ENCODE measurements at regions not wholly inside any gene's neighbourhood (a gene's known extent, or its start where the extent isn't known, plus 50 kb on each side); places are given as distances from the start of the nearest gene placed in this dataset.

DNA sequence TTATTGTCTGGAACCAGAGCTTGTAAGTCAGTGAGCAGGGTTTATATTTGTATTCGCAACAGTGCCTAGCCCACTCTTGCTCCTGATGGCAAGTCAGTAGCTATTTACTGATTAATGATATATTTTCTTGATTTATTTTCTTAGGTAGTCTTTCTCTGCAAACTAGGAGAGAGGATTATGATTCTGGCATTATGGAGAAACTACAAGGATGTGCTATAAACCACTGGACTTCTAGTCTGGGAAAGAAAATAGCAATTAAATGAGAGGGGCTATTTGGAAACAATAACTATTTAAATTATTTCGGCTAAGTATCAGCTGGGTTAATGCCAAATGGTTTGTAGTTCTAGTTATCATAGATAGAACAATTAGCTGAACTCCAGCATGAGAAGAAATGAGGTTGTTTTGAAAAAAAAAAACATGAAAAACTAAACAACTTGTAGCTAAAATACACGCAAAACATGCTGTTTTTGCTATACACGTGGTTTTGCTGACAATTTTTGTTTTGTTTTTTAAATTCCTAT, 304.9 kb upstream of the TCF21 start:
- no peaks in the 10 kb centered on the region for H3K9me3 ChIP-seq (ENCODE audit: low read depth, low read length, poor library complexity, severe bottlenecking)
- POLR2A ChIA-PET (ENCODE audit: low non-redundant PET): no interaction called here
- TF ChIP-seq, protein P1, sequence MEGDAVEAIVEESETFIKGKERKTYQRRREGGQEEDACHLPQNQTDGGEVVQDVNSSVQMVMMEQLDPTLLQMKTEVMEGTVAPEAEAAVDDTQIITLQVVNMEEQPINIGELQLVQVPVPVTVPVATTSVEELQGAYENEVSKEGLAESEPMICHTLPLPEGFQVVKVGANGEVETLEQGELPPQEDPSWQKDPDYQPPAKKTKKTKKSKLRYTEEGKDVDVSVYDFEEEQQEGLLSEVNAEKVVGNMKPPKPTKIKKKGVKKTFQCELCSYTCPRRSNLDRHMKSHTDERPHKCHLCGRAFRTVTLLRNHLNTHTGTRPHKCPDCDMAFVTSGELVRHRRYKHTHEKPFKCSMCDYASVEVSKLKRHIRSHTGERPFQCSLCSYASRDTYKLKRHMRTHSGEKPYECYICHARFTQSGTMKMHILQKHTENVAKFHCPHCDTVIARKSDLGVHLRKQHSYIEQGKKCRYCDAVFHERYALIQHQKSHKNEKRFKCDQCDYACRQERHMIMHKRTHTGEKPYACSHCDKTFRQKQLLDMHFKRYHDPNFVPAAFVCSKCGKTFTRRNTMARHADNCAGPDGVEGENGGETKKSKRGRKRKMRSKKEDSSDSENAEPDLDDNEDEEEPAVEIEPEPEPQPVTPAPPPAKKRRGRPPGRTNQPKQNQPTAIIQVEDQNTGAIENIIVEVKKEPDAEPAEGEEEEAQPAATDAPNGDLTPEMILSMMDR (conservative IDR thresholded peaks at IDR 0.05; ENCODE audit: low read depth, low read length): no peak
- TF ChIP-seq EZH2 (IDR thresholded peaks at IDR 0.05; ENCODE audit: borderline replicate concordance, low read depth, low read length, poor library complexity, severe bottlenecking): no peak
- no peaks in the 10 kb centered on the region for H3K4me1 ChIP-seq (ENCODE audit: insufficient read depth, low read length, poor library complexity, severe bottlenecking)
- intact Hi-C loops (cut with micrococcal nuclease; ENCODE audit: unreplicated experiment): no loop called here
- BruUV-seq (replicated peaks): no TSS peak
- CTCF ChIA-PET: no interaction called here
- H3K4me3 ChIP-seq (ENCODE audit: low read depth, low read length, poor library complexity, severe bottlenecking): no peak overlapping the region
- no peak for DNase-seq (ENCODE audit: low spot score)
- H3K27me3 ChIP-seq (replicated peaks; ENCODE audit: insufficient read depth, low read depth, low read length, poor library complexity): peaks cover 83% of the 10 kb centered on the region
- no peak overlapping the region for H3K27ac ChIP-seq (ENCODE audit: low read depth, low read length, poor library complexity, severe bottlenecking)
- H3K36me3 ChIP-seq (ENCODE audit: insufficient read depth, low read length, poor library complexity, severe bottlenecking): no peaks in the 10 kb centered on the region

DNA sequence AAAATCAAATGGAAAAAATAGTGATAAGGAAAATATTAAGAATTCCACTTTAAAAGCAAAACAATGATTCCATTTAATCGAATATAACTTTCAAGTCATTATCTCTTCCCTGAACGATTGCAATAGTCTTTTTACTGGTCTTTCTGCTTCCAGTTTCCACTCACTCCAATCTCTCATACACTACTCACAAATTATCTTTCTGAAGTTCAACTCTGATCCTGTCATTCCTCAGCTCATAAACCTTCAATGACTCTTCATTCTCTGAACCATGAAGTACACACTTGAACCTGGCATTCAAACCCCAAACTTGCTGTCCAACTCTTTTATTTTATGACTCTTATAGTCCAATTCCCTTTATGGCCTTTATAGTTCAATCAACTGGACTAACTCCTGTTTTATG, 304.1 kb upstream of the TCF21 start:
- POLR2A ChIA-PET (ENCODE audit: low non-redundant PET): no interaction called here
- Histone ChIP-seq H3K4me1 (ENCODE audit: insufficient read depth, low read length, poor library complexity, severe bottlenecking) (no peaks in the 10 kb centered on the region), H3K27ac (ENCODE audit: low read depth, low read length, poor library complexity, severe bottlenecking) (no peak overlapping the region), H3K36me3 (ENCODE audit: insufficient read depth, low read length, poor library complexity, severe bottlenecking) (no peaks in the 10 kb centered on the region), H3K4me3 (ENCODE audit: low read depth, low read length, poor library complexity, severe bottlenecking) (no peak overlapping the region), H3K9me3 (ENCODE audit: low read depth, low read length, poor library complexity, severe bottlenecking) (no peaks in the 10 kb centered on the region), H3K27me3 (replicated peaks; ENCODE audit: insufficient read depth, low read depth, low read length, poor library complexity) (peaks cover 77% of the 10 kb centered on the region)
- intact Hi-C loops (cut with micrococcal nuclease; ENCODE audit: unreplicated experiment): no loop called here
- TF ChIP-seq EZH2 (IDR thresholded peaks at IDR 0.05; ENCODE audit: borderline replicate concordance, low read depth, low read length, poor library complexity, severe bottlenecking): no peak
- TF ChIP-seq, protein P1 (conservative IDR thresholded peaks at IDR 0.05; ENCODE audit: low read depth, low read length): no peak
- DNase-seq (ENCODE audit: low spot score): no peak
- BruUV-seq (replicated peaks): no TSS peak
- CTCF ChIA-PET: no interaction called here

DNA sequence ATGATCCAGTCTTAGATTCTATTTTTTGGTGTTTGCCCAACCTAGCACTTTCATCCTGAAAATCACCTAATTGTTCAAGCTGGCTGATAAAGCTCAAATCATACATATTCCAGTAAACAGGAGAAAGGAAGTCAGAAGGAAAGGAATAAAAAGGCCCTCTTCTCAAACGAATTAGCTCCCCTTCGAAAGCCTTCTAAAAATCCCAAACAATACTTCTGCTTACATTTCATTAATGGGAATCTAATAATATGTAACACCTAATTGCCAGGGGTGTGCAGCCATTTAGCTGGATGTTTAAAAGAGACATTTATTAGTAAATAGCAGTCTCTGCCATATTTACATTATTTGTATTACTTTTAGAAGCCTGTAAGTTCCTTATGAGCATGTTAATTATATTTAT, 302.9 kb upstream of the TCF21 start:
- CTCF ChIA-PET: no interaction called here
- no peak for DNase-seq (ENCODE audit: low spot score)
- Histone ChIP-seq H3K4me3 (ENCODE audit: low read depth, low read length, poor library complexity, severe bottlenecking) (no peak overlapping the region), H3K27ac (ENCODE audit: low read depth, low read length, poor library complexity, severe bottlenecking) (no peak overlapping the region), H3K36me3 (ENCODE audit: insufficient read depth, low read length, poor library complexity, severe bottlenecking) (no peaks in the 10 kb centered on the region), H3K9me3 (ENCODE audit: low read depth, low read length, poor library complexity, severe bottlenecking) (no peaks in the 10 kb centered on the region), H3K4me1 (ENCODE audit: insufficient read depth, low read length, poor library complexity, severe bottlenecking) (no peaks in the 10 kb centered on the region), H3K27me3 (replicated peaks; ENCODE audit: insufficient read depth, low read depth, low read length, poor library complexity) (peaks cover 79% of the 10 kb centered on the region)
- TF ChIP-seq, protein P1 (conservative IDR thresholded peaks at IDR 0.05; ENCODE audit: low read depth, low read length): no peak
- no peak for TF ChIP-seq EZH2 (IDR thresholded peaks at IDR 0.05; ENCODE audit: borderline replicate concordance, low read depth, low read length, poor library complexity, severe bottlenecking)
- intact Hi-C loops (cut with micrococcal nuclease; ENCODE audit: unreplicated experiment): no loop called here
- POLR2A ChIA-PET (ENCODE audit: low non-redundant PET): no interaction called here
- no TSS peak for BruUV-seq (replicated peaks)
